ENCODE measurements at regions not wholly inside any gene's neighbourhood (a gene's known extent, or its start where the extent isn't known, plus 50 kb on each side); places are given as distances from the start of the nearest gene placed in this dataset.

- no peak for DNase-seq (ENCODE audit: low spot score)
- TF ChIP-seq, protein P1, sequence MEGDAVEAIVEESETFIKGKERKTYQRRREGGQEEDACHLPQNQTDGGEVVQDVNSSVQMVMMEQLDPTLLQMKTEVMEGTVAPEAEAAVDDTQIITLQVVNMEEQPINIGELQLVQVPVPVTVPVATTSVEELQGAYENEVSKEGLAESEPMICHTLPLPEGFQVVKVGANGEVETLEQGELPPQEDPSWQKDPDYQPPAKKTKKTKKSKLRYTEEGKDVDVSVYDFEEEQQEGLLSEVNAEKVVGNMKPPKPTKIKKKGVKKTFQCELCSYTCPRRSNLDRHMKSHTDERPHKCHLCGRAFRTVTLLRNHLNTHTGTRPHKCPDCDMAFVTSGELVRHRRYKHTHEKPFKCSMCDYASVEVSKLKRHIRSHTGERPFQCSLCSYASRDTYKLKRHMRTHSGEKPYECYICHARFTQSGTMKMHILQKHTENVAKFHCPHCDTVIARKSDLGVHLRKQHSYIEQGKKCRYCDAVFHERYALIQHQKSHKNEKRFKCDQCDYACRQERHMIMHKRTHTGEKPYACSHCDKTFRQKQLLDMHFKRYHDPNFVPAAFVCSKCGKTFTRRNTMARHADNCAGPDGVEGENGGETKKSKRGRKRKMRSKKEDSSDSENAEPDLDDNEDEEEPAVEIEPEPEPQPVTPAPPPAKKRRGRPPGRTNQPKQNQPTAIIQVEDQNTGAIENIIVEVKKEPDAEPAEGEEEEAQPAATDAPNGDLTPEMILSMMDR (IDR thresholded peaks at IDR 0.05; ENCODE audit: extremely low read depth, missing control alignments) = no peak
Observed at GRCh38 chr13:88948501-88948900, 1277.3 kb downstream of the SLITRK5 start.

DNA sequence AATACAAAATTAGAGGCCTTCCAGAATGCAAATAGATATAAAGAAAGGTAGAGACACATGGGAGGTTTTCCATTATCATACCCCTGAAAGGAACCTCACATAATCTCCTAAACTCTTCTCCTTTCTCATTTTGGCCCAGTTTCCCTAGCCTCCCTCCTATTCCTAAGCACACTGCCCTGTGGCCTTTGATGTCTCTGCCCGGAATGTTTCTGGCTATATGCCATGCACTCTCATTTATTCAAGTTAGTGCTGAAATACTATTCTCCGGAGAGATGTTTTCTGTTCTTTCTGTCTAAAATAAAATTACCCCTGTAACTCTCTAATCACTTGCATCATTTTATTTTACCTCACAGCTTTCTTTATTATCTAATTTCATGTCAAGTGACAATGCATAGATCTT lies 1287.7 kb downstream of the SLITRK5 start:
- DNase-seq (ENCODE audit: low spot score) = no peak
- TF ChIP-seq, protein P1 (IDR thresholded peaks at IDR 0.05; ENCODE audit: extremely low read depth, missing control alignments) = no peak

DNA sequence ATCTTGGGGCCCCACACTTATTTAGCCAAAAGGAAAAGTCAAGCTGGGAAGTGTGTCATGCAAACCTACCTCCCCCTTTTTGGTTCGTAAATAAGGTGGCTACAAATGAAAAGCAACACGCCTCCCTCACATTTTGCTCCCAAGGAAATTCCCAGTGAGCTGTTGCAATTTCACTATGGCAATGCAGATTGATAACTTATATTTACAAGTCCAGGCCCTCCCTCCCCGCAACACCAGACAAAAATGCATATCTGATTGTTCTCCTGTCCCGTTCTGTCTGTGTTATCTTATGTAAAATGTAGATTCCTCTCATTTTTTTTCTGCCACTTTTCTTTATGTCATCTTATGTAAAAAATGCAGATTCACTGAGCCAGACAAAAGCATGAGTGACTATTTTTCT lies 1305.3 kb downstream of the SLITRK5 start:
- DNase-seq (ENCODE audit: low spot score) = no peak
- TF ChIP-seq, protein P1 (IDR thresholded peaks at IDR 0.05; ENCODE audit: extremely low read depth, missing control alignments) = no peak

GRCh38 chr13:88978607-88979006 lies 1307.4 kb downstream of the SLITRK5 start:
- TF ChIP-seq, protein P1 (IDR thresholded peaks at IDR 0.05; ENCODE audit: extremely low read depth, missing control alignments) = no peak
- DNase-seq (ENCODE audit: low spot score) = no peak

GRCh38 chr13:88979465-88980175 lies 1308.4 kb downstream of the SLITRK5 start:
- peak; percentile 8 for DNase-seq (ENCODE audit: low spot score)
- TF ChIP-seq, protein P1 (IDR thresholded peaks at IDR 0.05; ENCODE audit: extremely low read depth, missing control alignments) = no peak

DNA sequence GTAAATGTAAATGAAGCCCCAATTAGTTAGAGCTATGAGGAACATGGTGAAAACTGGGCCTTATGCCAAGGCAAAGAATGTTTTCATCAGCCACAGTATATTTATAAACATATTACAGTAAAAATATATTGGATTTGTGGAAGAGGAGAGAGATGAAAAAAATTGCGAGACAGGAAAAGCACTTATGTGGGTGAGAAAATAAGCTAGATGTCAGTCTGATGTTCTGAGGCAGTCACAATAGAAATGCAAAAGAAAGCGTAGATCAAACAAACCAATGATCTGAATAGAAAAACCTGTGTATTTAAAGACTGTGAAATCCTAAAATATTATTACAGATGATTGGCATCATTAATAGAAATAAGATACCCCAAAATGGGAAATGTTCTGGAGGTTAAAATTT lies 1332.5 kb downstream of the SLITRK5 start:
- TF ChIP-seq, protein P1 (IDR thresholded peaks at IDR 0.05; ENCODE audit: extremely low read depth, missing control alignments) = no peak
- no peak for DNase-seq (ENCODE audit: low spot score)

DNA sequence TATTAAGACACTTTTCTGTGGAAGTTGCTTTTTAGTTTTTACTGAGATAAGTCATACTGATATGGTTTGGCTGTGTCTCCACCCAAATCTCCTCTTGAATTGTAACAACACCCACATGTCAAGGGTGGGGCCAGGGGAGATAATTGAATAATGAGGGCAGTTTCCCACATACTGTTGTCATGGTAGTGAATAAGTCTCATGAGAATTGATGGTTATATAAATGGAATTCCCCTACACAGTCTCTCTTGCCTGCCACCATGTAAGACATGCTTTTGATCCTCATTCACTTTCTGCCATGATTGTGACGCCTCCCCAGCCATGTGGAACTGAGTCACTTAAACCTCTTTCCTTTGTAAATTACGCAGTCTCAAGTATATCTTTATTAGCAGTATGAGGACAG lies 1340.4 kb downstream of the SLITRK5 start:
- DNase-seq (ENCODE audit: low spot score) = no peak
- TF ChIP-seq, protein P1 (IDR thresholded peaks at IDR 0.05; ENCODE audit: extremely low read depth, missing control alignments) = no peak
